Fibroblast of lung (primary cell): ENCODE measurements at regions not wholly inside any gene's neighbourhood (a gene's known extent, or its start where the extent isn't known, plus 50 kb on each side); places are given as distances from the start of the nearest gene placed in this dataset.
A peak's percentile ranks its signal among the peaks of the same experiment; 100 is the strongest.

Experiments used
- DNase-seq, 2 donors: peaks; one replicate each; pipeline versions ENCODE4 v3.0.0 to v3.0.0-alpha.2; 2010; ENCODE audit warnings: low read depth in 2 of 2
- H2AFZ ChIP-seq: 2 replicates; pipeline ENCODE4 v1.5.1; 2012; ENCODE audit warnings: low read length, control low read depth, inconsistent platforms
- H3K27ac ChIP-seq: 2 replicates; pipeline ENCODE4 v1.5.1; 2011; ENCODE audit warnings: low read length, control low read depth; ENCODE audit not compliant: insufficient read depth
- H3K27me3 ChIP-seq: 2 replicates; pipeline ENCODE4 v1.5.1; 2011; ENCODE audit warnings: mild to moderate bottlenecking, low read length; ENCODE audit not compliant: control insufficient read depth, insufficient read depth
- H3K36me3 ChIP-seq: 2 replicates; pipeline ENCODE4 v1.5.1; 2011; ENCODE audit warnings: low read length; ENCODE audit not compliant: control insufficient read depth, insufficient read depth
- H3K4me1 ChIP-seq: 2 replicates; pipeline ENCODE4 v1.5.1; 2011; ENCODE audit warnings: low read length; ENCODE audit not compliant: control insufficient read depth, insufficient read depth; ENCODE audit errors: extremely low read depth
- H3K4me2 ChIP-seq: 2 replicates; pipeline ENCODE4 v1.5.1; 2011; ENCODE audit warnings: low read length, control low read depth; ENCODE audit not compliant: insufficient read depth; ENCODE audit errors: extremely low read depth
- H3K4me3 ChIP-seq, 4 experiments: fragments of 200-600 bp in 1 of 4; sonication (generic) in 1 of 4; replicated peaks in 1 of 4; 2 replicates each; pipeline ENCODE4 v1.5.1; 2011 to 2016; ENCODE audit warnings: low read length in 4 of 4, low read depth in 3 of 4, mild to moderate bottlenecking in 3 of 4, control low read depth in 2 of 4, inconsistent platforms in 1 of 4, mixed read lengths in 1 of 4; ENCODE audit not compliant: insufficient read depth in 1 of 4; ENCODE audit errors: control extremely low read depth in 1 of 4
- H3K79me2 ChIP-seq: 2 replicates; pipeline ENCODE4 v1.5.1; 2012; ENCODE audit warnings: mild to moderate bottlenecking, low read length, inconsistent platforms; ENCODE audit not compliant: control insufficient read depth, insufficient read depth
- H3K9ac ChIP-seq: 2 replicates; pipeline ENCODE4 v1.5.1; 2011; ENCODE audit warnings: mild to moderate bottlenecking, low read length, control low read depth; ENCODE audit not compliant: insufficient read depth
- H3K9me3 ChIP-seq: 2 replicates; pipeline ENCODE4 v1.5.1; 2012; ENCODE audit warnings: low read depth, low read length; ENCODE audit not compliant: control insufficient read depth, insufficient read depth
- H4K20me1 ChIP-seq: 2 replicates; pipeline ENCODE4 v1.5.1; 2011; ENCODE audit warnings: low read length; ENCODE audit not compliant: control insufficient read depth, insufficient read depth; ENCODE audit errors: extremely low read depth
- CTCF ChIP-seq, 2 donors: IDR thresholded peaks in 1 of 2; conservative IDR thresholded peaks in 1 of 2; 1 replicate in 1 of 2; 2 replicates in 1 of 2; pipeline ENCODE4 v1.5.1; 2011 to 2012; ENCODE audit warnings: low read length in 2 of 2, control low read depth in 1 of 2, inconsistent platforms in 1 of 2, low read depth in 1 of 2, mild to moderate bottlenecking in 1 of 2
- EZH2 ChIP-seq: IDR thresholded peaks from 2 replicates; pipeline ENCODE4 v1.5.1; 2012; ENCODE audit warnings: low read length, control low read depth, mild to moderate bottlenecking; ENCODE audit errors: missing control alignments

GRCh38 chr6:145445674-145446073 lies 289.6 kb downstream of the EPM2A start:
- H3K9me3 ChIP-seq = no peaks in the 10 kb centered on the region
- H3K27ac ChIP-seq = no peak overlapping the region
- H2AFZ ChIP-seq = no peak overlapping the region
- H3K4me1 ChIP-seq = no peaks in the 10 kb centered on the region
- H4K20me1 ChIP-seq = no peaks in the 10 kb centered on the region
- no peak overlapping the region for H3K4me3 ChIP-seq
- H3K27me3 ChIP-seq = no peaks in the 10 kb centered on the region
- H3K9ac ChIP-seq = no peak overlapping the region
- no peak overlapping the region for H3K4me2 ChIP-seq
- no peaks in the 10 kb centered on the region for H3K79me2 ChIP-seq
- TF ChIP-seq EZH2 = no peak
- TF ChIP-seq CTCF (conservative IDR thresholded peaks at IDR 0.05 in 1 of 2, IDR thresholded peaks at IDR 0.05 in 1 of 2; ENCODE audit: low read depth in 1 of 2, low read length in 2 of 2) = no peak
- no peaks in the 10 kb centered on the region for H3K36me3 ChIP-seq
- no peak for DNase-seq

- Histone ChIP-seq H3K4me2 (no peak overlapping the region), H3K27ac (no peak overlapping the region), H4K20me1 (no peaks in the 10 kb centered on the region), H3K4me3 (no peak overlapping the region), H2AFZ (no peak overlapping the region), H3K36me3 (no peaks in the 10 kb centered on the region), H3K9ac (no peak overlapping the region), H3K27me3 (no peaks in the 10 kb centered on the region), H3K4me1 (no peaks in the 10 kb centered on the region), H3K79me2 (no peaks in the 10 kb centered on the region), H3K9me3 (no peaks in the 10 kb centered on the region)
- no peak for DNase-seq
- no peak for TF ChIP-seq EZH2
- TF ChIP-seq CTCF (conservative IDR thresholded peaks at IDR 0.05 in 1 of 2, IDR thresholded peaks at IDR 0.05 in 1 of 2; ENCODE audit: low read depth in 1 of 2, low read length in 2 of 2) = no peak
Observed at GRCh38 chr6:145451029-145451428, 284.3 kb downstream of the EPM2A start.

- Histone ChIP-seq H3K36me3 (no peaks in the 10 kb centered on the region), H3K27ac (no peak overlapping the region), H2AFZ (no peak overlapping the region), H4K20me1 (no peaks in the 10 kb centered on the region), H3K27me3 (no peaks in the 10 kb centered on the region), H3K4me3 (no peak overlapping the region), H3K4me2 (no peak overlapping the region), H3K79me2 (no peaks in the 10 kb centered on the region), H3K9ac (no peak overlapping the region), H3K9me3 (no peaks in the 10 kb centered on the region), H3K4me1 (no peaks in the 10 kb centered on the region)
- peak in 1 of 2 donors; percentile 4 for DNase-seq
- TF ChIP-seq EZH2 (no peak), CTCF (conservative IDR thresholded peaks at IDR 0.05 in 1 of 2, IDR thresholded peaks at IDR 0.05 in 1 of 2; ENCODE audit: low read depth in 1 of 2, low read length in 2 of 2) (peak in 1 of 2 donors; percentile 3)
Observed at GRCh38 chr6:145453376-145453775, 281.9 kb downstream of the EPM2A start.
